Fibroblast of skin of right quadriceps (primary cell): ENCODE measurements at regions not wholly inside any gene's neighbourhood (a gene's known extent, or its start where the extent isn't known, plus 50 kb on each side); places are given as distances from the start of the nearest gene placed in this dataset.
"Not testable (repeated sequence)": the region's sequence is repeated elsewhere in the genome, so short reads cannot be mapped to it uniquely, and the experiment has no call there.

Source experiments
- DNase-seq: peaks from one replicate; pipeline ENCODE4 v3.0.0-alpha.2; 2013

DNA sequence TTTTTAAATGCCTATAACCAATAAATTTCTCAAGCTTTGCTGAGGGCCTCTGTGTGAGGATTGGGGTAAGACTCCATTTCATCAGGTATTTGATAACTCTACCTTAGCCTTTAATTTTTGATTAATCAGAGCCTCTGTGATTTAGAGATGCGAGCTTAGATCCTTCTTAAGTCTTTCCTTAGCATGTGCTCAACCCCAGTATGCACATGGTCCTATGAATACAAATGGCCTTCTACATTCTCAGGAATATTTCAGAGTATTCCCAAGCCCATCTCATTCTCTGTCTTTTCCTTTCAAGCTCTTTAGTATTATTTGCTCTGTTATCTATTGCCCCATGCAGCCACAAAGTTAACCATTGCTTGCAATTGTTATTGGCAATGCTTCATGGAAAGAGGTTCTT lies 1407.7 kb downstream of the LRFN5 start:
- no peak for DNase-seq

DNA sequence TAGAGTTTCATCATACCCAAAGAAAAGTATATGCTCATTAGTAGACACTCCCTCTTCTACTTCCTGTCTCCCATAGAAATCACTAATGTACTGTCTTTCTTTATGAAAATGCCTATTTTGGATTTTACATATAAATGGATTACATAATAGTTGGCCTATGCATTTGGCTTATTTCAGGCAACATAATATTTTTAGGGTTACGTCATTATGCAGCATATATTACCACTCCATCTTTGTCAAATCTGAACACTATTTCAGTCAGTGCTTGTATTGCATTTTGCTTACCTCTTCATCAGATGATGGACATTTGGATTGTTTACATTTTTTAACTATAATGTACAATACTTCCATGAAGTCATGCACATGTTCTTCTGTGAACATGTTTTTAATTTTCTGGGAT lies 1406.1 kb downstream of the LRFN5 start:
- no peak for DNase-seq

DNA sequence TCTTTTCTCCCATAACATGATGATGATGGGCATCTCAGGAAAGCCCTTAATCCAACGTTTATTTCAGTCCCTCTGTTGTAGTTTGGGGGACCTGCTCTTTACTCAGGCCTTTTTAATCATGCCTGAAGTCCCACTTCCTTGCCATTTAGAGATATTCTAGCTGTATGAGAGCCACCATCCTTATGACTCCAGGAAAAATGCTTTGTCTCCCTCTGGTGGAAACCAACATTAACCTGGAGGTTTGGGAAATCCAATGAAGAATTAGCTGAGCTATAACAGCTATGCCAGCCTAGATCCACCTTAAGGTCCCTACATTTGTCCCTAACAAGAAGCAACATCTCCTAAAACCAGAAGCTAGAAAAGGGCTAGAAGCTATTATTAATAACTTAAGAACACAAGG lies 1399.1 kb downstream of the LRFN5 start:
- peak; percentile 9 for DNase-seq

DNA sequence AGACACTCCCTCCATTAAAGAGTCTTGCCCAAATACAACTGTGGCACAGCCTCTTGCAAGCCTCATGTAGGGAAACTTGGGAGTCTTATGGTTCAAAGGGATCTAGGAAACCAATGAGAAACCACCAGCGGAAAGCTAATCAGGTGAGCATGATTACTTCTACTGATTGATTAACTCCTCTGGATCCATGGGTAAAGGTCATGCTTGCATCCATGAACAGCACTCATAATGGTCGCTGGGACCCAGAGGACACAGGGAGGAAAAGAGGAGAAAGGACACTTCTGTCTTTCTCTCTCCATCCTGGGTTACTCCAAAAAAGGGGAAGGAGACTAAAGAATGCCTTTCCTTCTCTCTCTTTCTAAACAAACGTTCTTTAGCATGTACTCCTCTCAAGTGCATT lies 1397.2 kb downstream of the LRFN5 start:
- DNase-seq = no peak

DNA sequence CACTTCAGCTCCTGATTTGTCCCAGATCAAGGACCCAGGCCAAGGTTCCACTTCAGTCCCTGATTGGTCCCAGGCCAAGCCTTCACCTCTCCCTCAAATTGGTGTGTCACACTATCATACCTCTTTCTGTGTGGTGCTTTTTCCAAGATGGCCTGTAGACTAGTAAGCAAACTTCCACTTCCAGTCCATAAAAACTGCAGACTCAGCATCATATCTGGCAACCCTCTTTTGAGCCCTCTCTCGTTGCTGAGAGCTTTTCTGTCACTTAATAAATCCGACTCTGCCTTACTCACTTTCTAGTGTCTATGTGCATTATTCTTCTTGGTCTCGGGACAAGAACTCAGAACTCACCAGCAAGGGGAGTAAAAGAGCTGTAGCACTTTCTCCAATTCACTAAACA lies 1395.1 kb downstream of the LRFN5 start:
- no peak for DNase-seq

DNA sequence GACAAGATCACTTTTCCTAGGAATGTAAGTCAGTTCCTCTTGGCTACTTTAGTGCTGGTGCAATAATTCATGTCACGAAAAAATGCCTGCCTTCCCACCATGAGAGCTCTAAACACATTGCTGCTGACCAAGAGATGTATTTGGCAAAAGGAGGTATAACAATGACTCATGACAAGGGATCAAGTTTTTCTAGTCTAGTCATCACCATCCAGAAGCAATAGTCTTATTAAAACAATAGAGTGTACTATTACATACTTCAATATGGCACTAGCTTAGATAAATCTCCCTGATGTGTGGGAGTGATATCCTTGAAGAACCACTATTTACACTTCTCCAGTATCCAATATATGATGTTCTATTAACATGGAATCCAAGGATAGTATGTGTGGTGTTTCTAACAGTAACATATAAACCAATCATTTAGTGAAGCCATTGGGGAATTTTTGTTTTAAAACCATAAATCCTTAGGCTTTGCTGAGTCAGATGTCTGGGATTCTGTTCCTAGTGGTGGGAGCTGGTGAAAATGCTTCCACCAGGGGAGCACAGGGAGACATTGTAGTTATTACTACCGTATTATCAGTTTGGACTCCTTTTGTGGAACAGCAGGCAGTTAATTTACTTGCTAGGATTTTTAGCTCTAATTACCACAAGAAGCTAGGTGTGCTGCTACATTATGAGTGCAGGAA lies 1387.5 kb downstream of the LRFN5 start:
- DNase-seq = peak; percentile 96

DNA sequence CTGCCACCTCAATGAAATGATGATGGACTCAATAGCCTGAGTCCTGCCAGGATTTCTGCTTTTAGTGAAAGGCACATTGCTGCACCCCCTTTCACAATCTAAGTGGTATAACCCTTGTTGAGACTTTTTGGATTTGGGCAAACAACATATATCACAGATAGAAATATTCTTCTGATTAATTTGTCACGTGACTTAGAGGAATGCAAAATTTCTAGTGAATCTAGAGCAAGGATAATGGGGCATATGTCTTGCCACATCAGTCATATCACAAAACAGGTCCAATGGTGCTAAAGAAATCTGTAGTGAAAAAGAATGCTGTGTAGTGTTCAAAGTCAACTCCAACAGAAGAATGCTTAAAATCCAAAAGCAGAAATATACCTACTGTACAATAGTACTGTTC lies 1386.3 kb downstream of the LRFN5 start:
- no peak for DNase-seq

DNA sequence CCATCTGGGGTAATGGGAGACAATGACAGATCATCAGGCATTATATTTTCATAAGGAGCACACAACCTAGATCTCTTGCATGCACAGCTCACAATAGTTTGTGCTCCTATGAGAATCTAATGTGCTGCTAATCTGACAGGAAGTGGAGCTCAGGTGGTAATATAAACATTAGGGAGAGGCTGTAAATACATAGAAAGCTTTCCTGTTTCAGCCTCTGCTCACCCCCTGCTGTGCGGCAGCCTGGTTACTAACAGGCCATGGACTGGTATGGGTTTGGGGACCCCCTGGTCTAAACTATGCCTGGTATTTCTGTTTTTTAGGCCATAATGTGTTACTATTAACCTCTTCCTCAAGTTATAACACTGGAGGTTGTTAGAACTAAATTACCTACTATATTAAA lies 1373.7 kb downstream of the LRFN5 start:
- DNase-seq = no peak

DNA sequence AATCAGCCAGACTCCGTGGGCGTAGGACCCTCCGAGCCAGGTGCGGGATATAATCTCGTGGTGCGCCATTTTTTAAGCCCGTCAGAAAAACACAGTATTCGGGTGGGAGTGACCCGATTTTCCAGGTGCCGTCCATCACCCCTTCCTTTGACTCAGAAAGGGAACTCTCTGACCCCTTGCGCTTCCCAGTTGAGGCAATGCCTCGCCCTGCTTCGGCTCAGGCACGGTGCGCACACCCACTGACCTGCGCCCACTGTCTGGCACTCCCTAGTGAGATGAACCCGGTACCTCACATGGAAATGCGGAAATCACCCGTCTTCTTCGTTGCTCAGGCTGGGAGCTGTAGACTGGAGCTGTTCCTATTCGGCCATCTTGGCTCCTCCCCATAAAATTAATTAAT lies 1366.5 kb downstream of the LRFN5 start:
- DNase-seq = not testable (repeated sequence)

DNA sequence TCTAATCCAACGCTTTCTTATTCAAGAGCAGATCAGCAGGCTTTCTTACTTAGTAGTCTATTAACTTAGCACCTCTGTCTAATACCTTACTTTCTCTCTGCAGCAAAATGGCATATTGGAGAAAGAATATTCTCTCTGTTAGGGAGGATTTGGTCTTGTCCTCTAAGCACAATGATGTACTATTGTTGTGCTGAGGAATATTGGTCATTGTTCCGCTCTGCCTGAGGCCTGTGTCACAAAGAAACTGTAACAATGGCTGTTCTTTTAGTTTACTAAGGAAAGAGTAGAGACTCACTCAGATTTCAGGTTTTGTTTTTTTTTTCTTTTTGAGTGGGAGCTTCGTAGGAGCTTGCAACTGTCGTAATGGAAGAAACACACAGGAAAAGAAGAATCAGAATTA lies 1358.8 kb downstream of the LRFN5 start:
- DNase-seq = no peak

DNA sequence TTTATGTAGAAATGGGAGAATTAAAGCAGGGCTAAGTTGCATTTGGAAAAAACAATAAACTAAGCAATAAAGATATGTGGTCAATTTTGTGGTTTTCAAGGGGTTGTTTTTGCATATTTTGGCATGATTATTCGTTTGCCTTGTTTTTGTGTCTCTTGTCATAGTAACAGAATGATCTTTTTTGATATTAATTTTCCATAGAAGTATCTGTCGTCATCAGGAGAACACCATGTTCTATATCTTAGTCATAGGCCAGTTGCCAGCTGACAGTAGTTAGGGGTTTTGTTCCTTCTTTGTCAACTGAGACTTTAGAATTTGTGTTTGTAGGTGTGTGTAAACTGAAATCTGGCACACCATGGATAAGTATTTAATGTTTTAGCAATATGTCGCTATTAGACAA lies 1354.8 kb downstream of the LRFN5 start:
- DNase-seq = no peak

DNA sequence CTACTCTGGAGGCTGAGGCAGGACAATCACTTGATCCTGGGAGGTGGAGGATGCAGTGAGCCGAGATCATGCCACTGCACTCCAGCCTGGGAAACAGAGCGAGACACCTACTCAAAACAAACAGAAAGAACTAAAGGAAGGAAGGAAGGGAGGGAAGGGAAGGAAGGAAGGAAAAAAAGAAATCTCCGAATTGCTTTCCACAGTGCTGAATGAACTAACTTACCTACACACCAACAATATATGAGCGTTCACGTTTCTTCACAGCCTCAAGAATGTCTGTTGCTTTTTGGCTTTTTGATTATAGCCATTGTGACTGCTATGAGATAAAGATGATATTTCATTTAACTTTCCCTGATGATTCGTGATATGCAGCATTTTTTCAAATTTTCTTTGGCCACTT lies 1343.7 kb downstream of the LRFN5 start:
- DNase-seq = no peak

DNA sequence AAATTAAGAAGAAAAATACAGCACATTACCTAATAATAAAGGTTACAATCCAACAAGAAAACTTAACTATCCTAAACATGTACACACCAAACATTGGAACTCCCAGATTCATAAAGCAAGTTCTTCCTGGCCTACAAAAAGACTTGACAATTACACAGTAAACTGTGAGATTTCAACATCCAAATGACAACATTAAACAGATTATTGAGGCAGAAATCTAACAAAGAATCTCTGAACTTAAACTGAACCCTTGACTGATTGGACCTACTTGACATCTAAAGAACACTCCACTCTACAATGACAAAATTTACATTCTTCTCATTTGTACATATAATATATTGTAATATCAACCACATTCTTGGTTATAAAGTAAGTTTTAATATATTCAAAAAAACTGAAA lies 1341.3 kb downstream of the LRFN5 start:
- peak; percentile 2 for DNase-seq

DNA sequence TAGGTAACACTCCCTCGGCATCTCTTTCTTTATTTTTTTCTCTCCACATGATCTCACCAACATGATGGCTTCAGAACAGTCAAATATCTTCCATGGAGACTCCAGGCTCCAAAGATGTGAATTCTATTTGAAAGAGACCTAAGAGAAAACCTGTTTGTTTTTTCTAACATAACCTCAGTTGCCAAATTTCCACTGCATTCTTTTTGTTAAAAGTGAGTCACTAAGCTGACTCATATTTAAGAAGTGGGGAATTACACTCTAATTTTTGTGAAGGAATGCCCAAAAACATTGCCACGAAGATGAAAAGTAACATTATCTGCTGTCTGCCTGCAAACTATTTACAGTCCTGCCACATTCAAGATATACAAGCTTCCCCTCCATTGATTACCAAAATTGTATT lies 1337.6 kb downstream of the LRFN5 start:
- peak; percentile 37 for DNase-seq

DNA sequence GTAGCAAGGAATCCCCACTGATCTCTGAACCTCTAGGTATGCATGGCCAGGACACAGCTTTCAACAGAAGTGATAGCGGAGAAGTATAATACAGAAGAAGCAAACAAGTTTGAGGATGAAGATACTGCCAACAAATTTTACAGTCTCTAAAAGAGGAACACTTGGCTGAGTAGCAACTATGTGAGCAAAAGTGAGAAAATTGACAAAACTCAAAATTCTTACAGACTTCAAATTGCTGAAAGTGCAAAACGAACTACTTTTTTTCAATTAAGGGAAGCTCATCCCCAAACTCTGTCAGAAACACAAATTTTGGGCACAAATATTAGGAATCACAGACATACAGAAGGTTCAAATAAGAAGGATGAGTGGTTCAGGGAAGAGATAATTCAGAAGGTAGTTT lies 1324.6 kb downstream of the LRFN5 start:
- DNase-seq = no peak

DNA sequence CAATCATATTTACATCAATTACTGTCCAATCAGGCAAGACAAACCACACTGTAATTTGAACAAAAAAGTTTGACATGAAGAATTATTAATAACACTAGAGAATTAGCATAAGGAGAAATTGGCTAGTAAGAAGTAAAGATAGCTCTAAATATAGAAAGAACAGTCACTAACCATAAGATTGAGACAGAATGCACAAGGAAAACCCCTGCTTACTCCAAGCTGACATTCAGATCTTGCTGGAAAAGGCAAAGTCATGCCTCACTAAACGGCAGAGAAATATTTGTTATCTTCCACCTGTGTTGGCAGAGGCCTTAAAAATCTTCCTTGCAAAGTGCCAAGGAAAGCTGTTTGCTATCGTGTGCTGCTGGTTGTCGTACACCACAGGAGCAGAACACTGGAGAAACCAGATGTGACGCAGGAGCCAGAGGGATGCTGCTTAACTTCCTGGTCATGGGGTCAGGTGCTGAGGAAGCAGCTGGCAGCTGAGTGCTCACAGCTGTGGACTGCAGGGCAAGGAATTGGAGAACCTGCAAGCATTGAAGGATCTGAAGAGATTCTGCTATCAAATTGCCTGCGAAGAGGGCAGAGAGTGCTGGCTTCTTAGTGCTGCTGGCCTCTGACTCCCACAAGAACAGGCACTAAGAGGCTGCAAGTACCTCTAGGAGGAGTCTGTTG lies 1323.3 kb downstream of the LRFN5 start:
- no peak for DNase-seq

DNA sequence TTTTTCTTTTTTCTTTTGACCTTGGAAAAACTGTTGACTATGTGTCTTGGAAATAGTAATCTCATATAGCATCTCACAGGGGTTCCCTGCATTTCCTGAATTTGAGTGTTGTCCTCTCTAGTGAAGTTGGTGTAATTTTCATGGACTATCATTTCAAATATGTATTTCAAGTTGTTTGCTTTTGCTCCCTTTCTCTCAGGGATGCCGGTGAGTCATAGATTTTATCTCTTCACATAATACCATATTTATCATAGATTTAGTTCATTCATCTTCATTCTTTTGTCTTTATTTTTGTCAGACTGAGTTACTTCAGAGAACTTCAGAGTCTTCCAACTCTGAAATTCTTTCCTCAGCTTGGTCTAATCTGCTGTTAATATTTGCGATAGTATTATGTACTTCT lies 1320.6 kb downstream of the LRFN5 start:
- DNase-seq = no peak

DNA sequence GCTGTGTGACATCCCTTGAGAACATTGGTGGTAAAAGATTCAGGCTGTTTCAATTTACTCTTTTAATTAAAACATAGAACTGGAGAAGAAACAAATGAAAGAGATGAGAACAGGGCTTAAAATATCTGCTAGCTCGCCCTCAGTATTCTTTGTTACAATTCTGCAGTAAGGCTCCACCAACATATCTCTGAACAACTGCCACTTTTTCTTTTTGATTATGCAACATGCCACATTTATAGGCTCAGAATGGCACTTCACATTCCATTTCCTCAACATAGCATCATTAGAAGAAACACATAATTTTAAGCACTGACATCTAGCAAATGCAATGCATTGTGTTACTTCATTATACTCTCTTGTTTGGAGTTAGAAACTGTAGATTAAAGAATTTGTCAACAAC lies 1315.2 kb downstream of the LRFN5 start:
- no peak for DNase-seq

DNA sequence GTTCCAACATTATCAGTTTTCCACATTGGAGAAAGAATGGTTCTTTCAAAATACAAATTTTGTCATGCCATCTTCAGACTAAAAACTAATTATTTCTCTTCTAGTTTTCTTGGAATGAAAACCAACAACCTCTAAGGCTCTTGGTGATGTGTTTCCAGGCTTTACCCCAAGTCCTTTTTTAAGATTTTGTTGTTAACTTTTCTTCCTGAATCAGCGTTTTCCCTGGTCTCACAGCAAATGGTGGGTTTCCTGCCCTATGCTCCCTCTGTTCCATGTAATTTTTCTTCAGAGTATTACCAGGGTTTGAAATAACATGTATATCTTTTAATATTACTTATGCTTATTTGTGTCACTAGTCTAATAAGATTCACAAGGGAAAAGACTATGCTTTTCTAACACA lies 1311.9 kb downstream of the LRFN5 start:
- no peak for DNase-seq

DNA sequence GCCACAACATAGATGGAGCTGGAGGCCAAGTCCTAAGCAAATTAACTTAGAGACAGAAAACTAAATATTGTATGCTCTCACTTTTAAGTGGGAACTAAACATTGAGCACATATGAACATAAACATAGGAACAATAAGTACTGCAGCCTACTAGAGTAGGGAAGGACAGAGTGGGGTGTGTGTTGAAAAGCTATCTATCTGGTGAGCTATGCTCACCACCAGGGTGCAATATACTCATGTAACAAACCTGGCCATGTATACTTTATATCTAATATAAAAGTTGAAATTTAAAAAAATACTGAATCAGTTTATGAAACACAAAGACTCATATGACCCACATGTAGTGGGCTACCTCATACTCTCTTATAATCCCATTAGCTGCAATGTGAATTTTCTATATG lies 1305.0 kb downstream of the LRFN5 start:
- no peak for DNase-seq

DNA sequence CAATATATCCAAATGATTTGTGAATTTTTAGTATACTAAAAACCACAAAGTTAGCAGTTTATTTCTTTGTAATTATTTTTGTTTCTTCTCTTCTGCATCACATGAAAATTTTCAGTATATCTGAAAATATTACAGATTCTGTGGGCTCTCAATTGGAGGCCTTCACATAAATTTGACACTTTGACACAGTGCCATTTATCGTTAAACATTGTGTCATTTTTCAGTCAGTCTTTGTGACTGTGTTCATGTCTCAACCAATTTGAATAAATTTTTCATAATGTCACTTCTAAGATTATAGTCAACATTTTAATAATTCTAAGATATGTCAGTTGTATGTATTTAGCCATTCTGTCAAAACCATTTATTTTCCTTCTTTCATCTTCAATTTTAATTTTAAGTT lies 1303.0 kb downstream of the LRFN5 start:
- DNase-seq = no peak

DNA sequence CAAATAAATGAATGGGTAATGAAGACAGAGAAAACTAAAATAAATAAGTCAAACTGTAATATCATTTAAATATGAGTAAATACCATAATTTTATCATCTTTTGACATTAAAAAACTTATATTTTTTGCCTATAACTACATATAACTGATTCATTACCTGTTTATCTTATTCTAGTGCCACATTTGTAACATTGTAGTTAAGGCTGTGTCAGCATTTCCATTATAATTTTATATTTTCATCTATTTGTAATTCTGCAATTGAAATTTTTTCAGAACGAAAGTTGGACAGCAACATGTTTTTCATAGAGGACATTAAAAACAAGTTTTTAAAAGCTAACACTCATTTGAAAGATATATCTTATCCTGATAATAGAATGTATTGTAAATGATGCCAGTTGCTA lies 1286.5 kb downstream of the LRFN5 start:
- DNase-seq = no peak

DNA sequence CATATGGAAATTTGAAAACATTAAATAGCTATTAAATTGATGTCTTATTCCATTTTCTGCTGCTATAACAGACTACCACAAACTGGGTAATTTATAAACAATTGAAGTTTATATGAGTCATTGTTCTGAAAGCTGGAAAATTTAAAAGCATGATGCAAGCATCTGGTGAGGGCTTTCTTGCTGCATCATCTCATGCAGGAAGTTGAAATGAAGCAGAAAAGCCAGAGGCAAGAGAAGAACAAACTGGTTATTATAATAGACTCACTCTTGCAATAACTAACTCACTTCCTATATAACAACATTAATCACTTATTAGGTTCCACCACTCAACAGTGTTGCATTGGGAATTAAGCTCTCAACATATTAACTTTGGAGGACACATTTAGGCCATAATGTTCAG lies 1277.4 kb downstream of the LRFN5 start:
- peak; percentile 82 for DNase-seq

DNA sequence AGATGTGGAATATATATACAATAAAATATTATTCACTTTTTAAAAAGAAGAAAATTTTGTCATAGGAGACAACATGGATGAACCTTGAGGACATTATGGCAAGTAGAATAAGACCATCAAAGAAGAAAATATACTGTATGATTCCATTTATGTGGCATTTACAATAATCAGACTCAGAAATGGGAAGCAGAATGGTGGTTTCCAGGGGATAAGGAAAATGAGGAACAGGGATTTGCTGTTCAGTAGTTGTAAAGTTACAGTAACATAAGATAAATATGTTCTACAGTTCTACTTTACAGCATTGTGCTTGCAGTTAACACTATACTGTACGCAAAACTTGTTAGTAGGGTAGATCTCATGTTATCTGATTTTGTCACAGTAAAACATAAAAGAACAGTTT lies 1271.0 kb downstream of the LRFN5 start:
- DNase-seq = no peak

DNA sequence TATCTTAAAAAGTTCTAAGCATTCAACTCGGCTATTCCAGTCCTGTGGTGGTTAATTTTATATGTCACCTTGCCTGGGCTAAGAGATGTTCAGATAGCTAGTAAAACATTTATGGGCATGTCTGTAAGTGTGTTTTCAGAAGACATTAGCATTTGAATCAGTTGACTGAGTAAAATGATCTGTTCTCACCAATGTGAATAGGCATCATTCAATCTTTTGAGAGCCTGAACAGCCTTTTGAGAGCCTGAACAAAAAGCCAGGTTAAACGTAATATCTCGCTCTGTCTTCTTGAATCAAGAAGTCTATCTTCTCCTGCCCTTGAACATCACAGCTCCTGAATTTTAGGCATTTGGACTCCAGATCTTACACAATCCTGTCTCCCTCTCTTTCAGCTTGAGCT lies 1266.1 kb downstream of the LRFN5 start:
- DNase-seq = no peak
